Panc1 (cell line): ENCODE measurements at regions not wholly inside any gene's neighbourhood (a gene's known extent, or its start where the extent isn't known, plus 50 kb on each side); places are given as distances from the start of the nearest gene placed in this dataset.

ENCODE experiments used
- ATAC-seq: fragments of 200-7000 bp; cut with Tn5 transposase; 2 replicates; pipeline ENCODE4 v1.9.1; 2020; ENCODE audit warnings: mild to moderate bottlenecking, moderate library complexity
- BruUV-seq: library from RNA; stranded (reverse); fragments of 400-500 nt; replicated peaks from 2 replicates; lab custom pipeline; 2021; lab: Mats Ljungman, UMichigan
- CTCF ChIA-PET: fragments of 300-600 bp; sonication (Branson Sonifier 250); formaldehyde crosslinking; loops from one replicate; lab custom pipeline; 2022; ENCODE audit warnings: antibody characterized with exemption; lab: Charles Lee
- POLR2A ChIA-PET: fragments of 300-600 bp; sonication (Branson Sonifier 250); formaldehyde crosslinking; loops from one replicate; lab custom pipeline; 2022; ENCODE audit warnings: antibody characterized with exemption; lab: Charles Lee
- DNase-seq: peaks from one replicate; pipeline ENCODE4 v3.0.0-alpha.2; 2010; ENCODE audit warnings: low read depth, low spot score
- H3K27ac ChIP-seq: 2 replicates; pipeline ENCODE4 v1.5.1; 2011; ENCODE audit warnings: mild to moderate bottlenecking, low read length, inconsistent platforms
- H3K27me3 ChIP-seq: fragments of 200-500 bp; sonication (Bioruptor generic); 2 replicates; pipeline ENCODE4 v1.6.0; 2014; ENCODE audit warnings: low read length, inconsistent platforms; ENCODE audit not compliant: control insufficient read depth, insufficient read depth
- H3K36me3 ChIP-seq: fragments of 200-500 bp; sonication (Bioruptor generic); 2 replicates; pipeline ENCODE4 v1.5.1; 2014; ENCODE audit warnings: inconsistent platforms, mild to moderate bottlenecking, low read length, moderate library complexity; ENCODE audit not compliant: control insufficient read depth, insufficient read depth
- H3K4me1 ChIP-seq: 2 replicates; pipeline ENCODE4 v1.5.1; 2011; ENCODE audit warnings: inconsistent platforms, mild to moderate bottlenecking, low read length, moderate library complexity; ENCODE audit not compliant: control insufficient read depth, insufficient read depth
- H3K4me3 ChIP-seq, 2 experiments: 2 replicates each; pipeline ENCODE4 v1.5.1; 2011 to 2012; ENCODE audit warnings: low read depth in 2 of 2, low read length in 2 of 2, mild to moderate bottlenecking in 2 of 2, inconsistent platforms in 1 of 2, moderate library complexity in 1 of 2
- H3K9me3 ChIP-seq: fragments of 200-500 bp; sonication (Bioruptor generic); 2 replicates; pipeline ENCODE4 v1.5.1; 2014; ENCODE audit warnings: low read depth, mild to moderate bottlenecking, inconsistent platforms, low read length, moderate library complexity; ENCODE audit not compliant: control insufficient read depth, insufficient read depth
- CTCF ChIP-seq: fragments of 450-650 bp; IDR thresholded peaks from 2 replicates; pipeline ENCODE4 v1.5.1; 2017; ENCODE audit warnings: mild to moderate bottlenecking
- POLR2AphosphoS5 ChIP-seq: IDR thresholded peaks from 2 replicates; pipeline ENCODE4 v1.6.1; 2012; ENCODE audit warnings: mild to moderate bottlenecking, low read depth, low read length, moderate library complexity
- REST ChIP-seq, 2 experiments: IDR thresholded peaks; 2 replicates each; pipeline ENCODE4 v1.6.1; 2011 to 2012; ENCODE audit warnings: low read depth in 2 of 2, control low read depth in 1 of 2, low read length in 1 of 2, mild to moderate bottlenecking in 1 of 2, moderate library complexity in 1 of 2; ENCODE audit not compliant: insufficient read depth in 1 of 2
- SIN3A ChIP-seq: IDR thresholded peaks from 2 replicates; pipeline ENCODE4 v1.6.1; 2012; ENCODE audit warnings: low read depth, mild to moderate bottlenecking, low read length, moderate library complexity, borderline replicate concordance; ENCODE audit not compliant: insufficient read depth
- TCF7L2 ChIP-seq: IDR thresholded peaks from 2 replicates; pipeline ENCODE4 v1.6.1; 2011; ENCODE audit warnings: mild to moderate bottlenecking, low read depth, low read length, inconsistent platforms
- in situ Hi-C: cut with HindIII; loops from 2 replicates; pipeline ENCODE4 v1.10.0; 2016; ENCODE audit warnings: low sequenced_read_pairs, low pct_unique_long_range_greater_than_20kb
- intact Hi-C: fragments of 100-400 bp; cut with micrococcal nuclease; formaldehyde crosslinking; loops from one replicate; pipeline ENCODE4 v1.10.0; 2022; ENCODE audit not compliant: unreplicated experiment

- no TSS peak for BruUV-seq
- TF ChIP-seq CTCF (no peak), REST (IDR thresholded peaks at IDR 0.05; ENCODE audit: insufficient read depth in 1 of 2, low read depth in 2 of 2, low read length in 1 of 2) (no peak), TCF7L2 (no peak), SIN3A (no peak), POLR2AphosphoS5 (no peak)
- Histone ChIP-seq H3K36me3 (no peaks in the 10 kb centered on the region), H3K9me3 (no peaks in the 10 kb centered on the region), H3K27ac (no peak overlapping the region), H3K4me1 (no peaks in the 10 kb centered on the region), H3K27me3 (no peaks in the 10 kb centered on the region), H3K4me3 (no peak overlapping the region)
- DNase-seq (no peak), ATAC-seq (no peak)
- intact Hi-C loops (no loop called here), in situ Hi-C loops (no loop called here)
- CTCF ChIA-PET = no interaction called here
- POLR2A ChIA-PET = no interaction called here
Measured at GRCh38 chr10:14416308-14416700, 85.6 kb upstream of the FRMD4A start.

- no peak for ATAC-seq
- in situ Hi-C loops = no loop called here
- Histone ChIP-seq H3K36me3 (no peaks in the 10 kb centered on the region), H3K9me3 (no peaks in the 10 kb centered on the region), H3K27me3 (no peaks in the 10 kb centered on the region), H3K27ac (no peak overlapping the region), H3K4me3 (no peak overlapping the region), H3K4me1 (no peaks in the 10 kb centered on the region)
- BruUV-seq = no TSS peak
- ChIA-PET POLR2A (no interaction called here), CTCF (no interaction called here)
- TF ChIP-seq SIN3A (no peak), TCF7L2 (no peak), REST (IDR thresholded peaks at IDR 0.05; ENCODE audit: insufficient read depth in 1 of 2, low read depth in 2 of 2, low read length in 1 of 2) (no peak), CTCF (no peak), POLR2AphosphoS5 (no peak)
- intact Hi-C loops = no loop called here
- no peak for DNase-seq
Measured at GRCh38 chr10:14415676-14416307, 85.1 kb upstream of the FRMD4A start.
